ENCODE measurements at regions not wholly inside any gene's neighbourhood (a gene's known extent, or its start where the extent isn't known, plus 50 kb on each side); places are given as distances from the start of the nearest gene placed in this dataset.

- no peak for DNase-seq
Measured at GRCh38 chr1:11338284-11338924, 65.4 kb downstream of the UBIAD1 start.

- DNase-seq: peak; percentile 90
Measured at GRCh38 chr1:11339346-11340232, 66.6 kb downstream of the UBIAD1 start.

DNA sequence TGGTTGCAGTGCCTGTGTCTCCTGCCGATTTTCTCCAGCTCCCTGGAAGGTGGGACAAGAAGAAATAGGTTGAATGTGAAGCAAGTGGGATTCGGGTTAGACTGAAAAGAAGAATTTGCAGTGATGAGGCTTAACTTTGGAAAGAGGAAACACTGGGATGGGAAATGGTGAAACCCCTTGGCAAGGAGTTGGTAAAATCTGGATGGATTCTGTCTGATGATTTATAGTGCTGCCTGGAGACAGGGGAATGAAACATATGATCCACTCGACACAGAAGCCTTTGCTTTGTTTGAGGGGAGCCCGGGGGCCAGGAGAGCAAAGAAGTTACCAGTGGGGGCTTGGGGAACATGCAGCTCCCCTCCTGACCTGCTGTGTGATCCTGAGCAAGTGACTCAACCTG is 67.2 kb downstream of the UBIAD1 start:
- DNase-seq: no peak

- DNase-seq: no peak
Measured at GRCh38 chr1:11341901-11342552, 69.0 kb downstream of the UBIAD1 start.

GRCh38 chr1:11342621-11343032 is 69.6 kb downstream of the UBIAD1 start:
- no peak for DNase-seq

GRCh38 chr1:11345971-11346715 is 73.1 kb downstream of the UBIAD1 start:
- no peak for DNase-seq

DNA sequence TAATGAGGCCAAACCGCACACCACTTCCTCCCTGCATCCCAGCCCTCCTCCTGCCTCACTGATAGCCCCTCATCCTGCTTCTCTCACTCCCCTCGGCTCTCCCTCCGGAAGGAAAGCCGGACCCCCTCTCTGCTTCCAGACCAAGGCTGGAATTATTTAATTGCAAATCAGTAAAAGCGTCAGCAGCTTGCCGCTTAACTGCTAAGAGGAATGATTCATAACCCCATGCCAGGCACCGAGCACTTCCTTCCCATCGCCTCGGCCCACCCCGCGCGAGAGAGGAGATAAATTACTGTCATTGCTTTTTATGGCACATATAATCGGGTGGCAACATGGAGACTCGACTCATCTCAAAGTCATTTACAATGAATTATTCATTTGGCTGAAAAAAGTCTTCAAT is 77.3 kb downstream of the UBIAD1 start:
- DNase-seq: no peak

DNA sequence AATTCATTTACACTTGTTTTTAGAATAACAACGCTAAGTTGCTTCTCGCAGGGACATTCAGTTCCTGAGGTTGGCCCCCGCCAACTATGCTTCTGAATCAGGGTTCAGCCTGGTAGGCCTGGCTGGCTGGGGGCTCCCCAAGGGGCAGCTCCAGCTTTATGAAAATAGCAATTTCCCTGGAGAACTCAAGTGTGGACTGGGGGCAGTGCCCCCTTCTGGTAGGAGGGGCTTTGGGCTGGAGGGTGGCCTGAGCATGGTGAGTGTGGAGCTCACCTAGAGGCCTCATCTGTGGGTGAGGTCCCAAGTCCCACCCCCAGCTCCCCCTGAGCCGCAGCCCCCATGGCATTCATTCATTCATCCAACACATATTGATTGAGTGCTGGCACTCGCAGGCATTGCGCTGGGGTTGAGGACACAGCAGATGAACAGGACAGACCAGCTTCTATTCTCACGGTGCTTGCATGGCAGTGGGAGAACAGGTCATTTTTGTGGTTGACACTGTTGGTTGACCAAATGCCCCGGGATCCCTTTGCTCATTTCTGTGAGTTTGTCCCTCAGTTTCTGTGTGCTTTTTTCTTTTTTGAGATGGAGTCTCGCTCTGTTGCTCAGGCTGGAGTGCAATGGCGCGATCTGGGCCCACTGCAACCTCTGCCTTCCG is 79.2 kb downstream of the UBIAD1 start:
- DNase-seq: no peak

GRCh38 chr1:11352816-11353799 is 80.1 kb downstream of the UBIAD1 start:
- DNase-seq: no peak

- DNase-seq: peak; percentile 76
Measured at GRCh38 chr1:11354893-11355553, 82.0 kb downstream of the UBIAD1 start.

DNA sequence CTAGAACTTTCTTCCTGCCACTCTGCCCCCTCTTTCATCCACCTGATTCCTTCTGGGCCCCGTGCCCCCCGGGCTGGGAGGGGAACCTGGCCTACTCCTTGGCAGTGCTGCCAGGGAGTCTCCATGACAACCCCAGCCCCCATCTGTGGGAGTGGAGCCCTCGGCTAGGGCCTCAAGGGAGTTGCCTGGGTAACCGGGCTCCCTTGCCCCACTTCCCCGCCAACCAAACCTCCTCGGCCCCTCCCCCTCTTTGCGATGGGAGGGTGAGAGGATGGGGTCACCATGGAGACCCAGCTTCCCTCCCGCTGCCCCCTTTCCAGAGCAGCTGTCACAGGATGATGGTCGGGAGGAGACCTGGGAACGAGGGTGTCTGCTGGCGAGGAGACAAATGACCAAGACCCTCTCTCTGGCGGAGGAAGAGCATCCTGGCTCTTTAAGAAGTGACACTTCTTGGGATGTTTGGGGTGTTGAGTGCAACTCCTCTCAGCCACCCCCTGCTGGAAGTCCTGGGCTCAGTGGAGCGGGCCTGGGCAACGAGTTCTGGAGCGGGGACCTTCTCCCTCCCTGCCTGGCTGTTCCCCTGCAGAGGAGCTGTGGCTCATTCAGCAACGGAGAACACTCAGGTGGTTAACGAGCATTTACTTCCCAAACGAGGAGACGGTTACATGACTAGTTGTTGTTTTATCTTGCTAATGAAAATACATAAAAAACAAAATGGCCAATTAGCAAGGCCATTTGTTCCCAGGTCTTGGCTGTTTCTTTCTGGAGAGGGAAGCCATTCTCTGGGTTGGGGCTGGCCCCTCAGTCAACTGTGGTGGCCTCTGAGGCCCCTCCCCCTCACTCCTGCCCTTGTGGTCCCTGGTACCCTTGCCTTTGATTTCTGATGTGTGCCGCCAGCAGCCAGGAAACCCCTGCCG is 82.8 kb downstream of the UBIAD1 start:
- peak; percentile 94 for DNase-seq

DNA sequence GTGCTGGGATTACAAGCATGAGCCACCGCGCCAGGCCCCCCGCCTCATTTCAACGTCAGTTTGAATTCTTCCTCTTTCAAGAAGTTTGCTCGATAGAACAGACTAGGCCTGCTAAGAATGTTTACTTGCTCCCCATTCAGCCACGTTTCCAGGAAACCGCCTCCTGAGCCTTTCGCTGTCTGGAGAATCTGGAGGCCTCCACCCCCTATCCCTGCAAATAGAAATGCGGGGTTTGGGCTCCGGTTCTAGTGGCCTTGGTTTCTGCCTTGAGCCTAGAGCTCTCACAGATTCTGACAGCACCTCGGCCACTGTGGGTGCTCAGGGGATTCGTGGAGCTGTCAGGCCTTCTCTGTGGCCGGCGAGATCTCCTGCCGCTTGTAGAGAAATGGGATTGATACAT is 84.3 kb downstream of the UBIAD1 start:
- DNase-seq: no peak

GRCh38 chr1:11358984-11359383 is 86.0 kb downstream of the UBIAD1 start:
- DNase-seq: no peak

- no peak for DNase-seq
Measured at GRCh38 chr1:11362547-11363021, 89.6 kb downstream of the UBIAD1 start.

DNA sequence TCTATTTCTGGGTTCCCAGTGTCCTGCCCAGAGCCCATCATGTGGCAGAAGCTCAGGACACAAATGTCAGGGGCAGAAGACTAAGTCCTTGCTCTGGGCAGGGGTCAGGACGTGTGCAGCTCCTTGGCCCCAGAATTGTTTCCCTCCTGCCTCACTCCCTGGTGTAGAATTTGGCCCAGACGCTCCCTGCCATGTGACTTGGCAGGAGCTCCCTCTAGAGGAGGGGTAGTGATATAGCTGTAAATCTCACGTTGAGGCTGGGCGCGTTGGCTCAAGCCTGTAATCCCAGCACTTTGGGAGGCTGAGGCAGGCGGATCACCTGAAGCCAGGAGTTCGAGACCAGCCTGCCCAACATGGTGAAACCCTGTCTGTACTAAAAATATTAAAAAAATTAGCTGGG is 91.2 kb downstream of the UBIAD1 start:
- DNase-seq: no peak

DNA sequence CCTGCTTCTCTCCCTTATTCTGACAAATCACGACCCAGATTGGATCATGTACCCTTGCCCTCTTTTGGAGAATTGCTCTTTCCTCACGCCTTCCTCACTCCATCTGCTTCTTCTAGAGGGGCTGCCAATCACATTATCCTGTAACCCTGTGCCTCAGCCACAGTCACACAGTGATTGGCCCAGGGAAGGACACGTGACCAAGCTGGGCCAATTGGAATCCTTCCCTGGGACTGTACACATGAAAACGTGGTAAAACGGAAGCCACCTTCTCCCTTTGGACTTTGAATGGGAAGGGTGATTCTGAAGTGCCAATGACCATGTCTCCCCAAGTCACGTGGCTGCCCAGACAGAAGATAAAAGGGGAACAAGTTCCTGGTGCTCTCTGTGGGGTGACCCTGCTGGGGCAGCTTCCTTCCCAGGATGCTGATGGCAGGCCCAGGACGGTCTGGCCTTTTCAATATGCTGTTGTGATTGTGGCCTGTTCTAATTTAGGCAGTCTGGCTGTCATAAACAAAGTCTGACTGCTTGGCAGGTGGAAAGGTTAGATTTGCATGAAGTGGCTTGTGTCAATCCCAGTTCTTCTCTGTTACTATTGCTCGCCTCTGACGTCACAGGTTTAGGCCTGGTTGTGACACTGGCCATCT is 92.9 kb downstream of the UBIAD1 start:
- no peak for DNase-seq

DNA sequence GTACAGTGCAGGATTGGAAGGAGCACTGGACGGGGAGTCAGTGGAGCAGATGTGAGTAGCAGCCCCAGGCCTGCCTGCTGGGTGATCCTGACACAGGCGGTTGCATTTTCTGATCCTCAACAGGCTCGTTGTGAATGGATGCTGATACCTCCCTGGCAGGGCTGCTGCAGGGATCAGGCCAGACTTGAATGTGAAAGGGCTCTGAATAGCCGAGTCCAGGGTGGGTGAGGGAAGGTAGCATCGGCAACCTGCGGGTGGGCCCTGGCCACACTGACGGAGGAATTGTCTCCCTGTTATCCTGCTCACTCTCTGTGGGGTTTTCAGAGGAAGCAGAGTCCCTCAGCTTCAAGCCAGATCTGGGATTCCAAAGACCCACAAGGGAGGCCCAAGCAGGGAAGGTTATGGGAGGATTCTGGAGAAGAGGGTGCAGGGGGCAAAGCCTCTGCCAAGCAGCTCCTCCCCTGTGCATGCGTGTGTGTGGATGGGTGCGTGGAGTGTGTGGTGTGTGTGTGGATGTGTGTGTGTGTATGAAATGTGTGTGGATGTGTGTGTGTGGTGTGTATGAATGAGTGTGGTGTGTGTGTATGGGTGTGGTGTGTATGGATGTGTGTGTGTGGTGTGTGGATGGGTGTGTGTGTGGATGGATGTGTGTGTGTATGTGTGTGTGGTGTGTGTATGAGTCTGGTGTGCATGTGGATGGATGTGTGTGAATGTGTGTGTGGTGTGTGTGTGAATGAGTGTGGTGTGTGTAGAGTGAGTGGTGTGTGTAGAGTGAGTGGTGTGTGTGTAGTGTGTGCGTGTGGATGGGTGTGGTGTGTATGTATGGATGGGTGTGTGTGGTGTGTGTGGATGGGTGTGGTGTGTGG is 100.3 kb downstream of the UBIAD1 start:
- no peak for DNase-seq

All from NCI-H1105 (cell line).